ENCODE measurements at regions not wholly inside any gene's neighbourhood (a gene's known extent, or its start where the extent isn't known, plus 50 kb on each side); places are given as distances from the start of the nearest gene placed in this dataset.

GRCh38 chrY:7318122-7318521 lies 406.6 kb upstream of the AMELY start:
- H3F3A ChIP-seq (replicated peaks; ENCODE audit: low read depth): no peaks in the 10 kb centered on the region
- H3K79me2 ChIP-seq (replicated peaks; ENCODE audit: insufficient read depth): peaks cover 44% of the 10 kb centered on the region
- H3K4me2 ChIP-seq: no peak overlapping the region
- H3K27me3 ChIP-seq (ENCODE audit: insufficient read depth): no peaks in the 10 kb centered on the region
- no peaks in the 10 kb centered on the region for H4K20me1 ChIP-seq (replicated peaks; ENCODE audit: insufficient read depth)
- H2AFZ ChIP-seq: no peak overlapping the region
- ATAC-seq: no peak
- no peak overlapping the region for H3K27ac ChIP-seq (ENCODE audit: low read depth)
- DNase-seq (ENCODE audit: low spot score): no peak
- no peak overlapping the region for H3K4me3 Mint-ChIP-seq
- no peak overlapping the region for H3K27ac Mint-ChIP-seq
- peaks cover 15% of the 10 kb centered on the region for H3K4me1 ChIP-seq (ENCODE audit: insufficient read depth)
- no peaks in the 10 kb centered on the region for H3K9me3 Mint-ChIP-seq
- no peaks in the 10 kb centered on the region for H3K9me2 ChIP-seq (ENCODE audit: insufficient read depth)
- TF ChIP-seq CREB1 (CRISPR knock-in tag; IDR thresholded peaks at IDR 0.05; ENCODE audit: low read depth): no peak
- no peak for TF ChIP-seq ETS1 (IDR thresholded peaks at IDR 0.05)
- TF ChIP-seq JUNB (IDR thresholded peaks at IDR 0.05; ENCODE audit: unreplicated experiment): no peak
- no peak for TF ChIP-seq STAT1 (IDR thresholded peaks at IDR 0.05; ENCODE audit: unreplicated experiment)
- TF ChIP-seq ZNF114 (CRISPR knock-in tag; IDR thresholded peaks at IDR 0.05): no peak
- TF ChIP-seq CTCF (conservative IDR thresholded peaks at IDR 0.05; ENCODE audit: low read depth in 2 of 2): no peak
- no peak for TF ChIP-seq EZH2 (IDR thresholded peaks at IDR 0.05; ENCODE audit: low read depth, unreplicated experiment)
- no peak for TF ChIP-seq NANOG (IDR thresholded peaks at IDR 0.05; ENCODE audit: borderline replicate concordance)
- TF ChIP-seq POLR2AphosphoS5 (IDR thresholded peaks at IDR 0.05; ENCODE audit: low read depth): no peak
- TF ChIP-seq EZH2phosphoT487 (IDR thresholded peaks at IDR 0.05; ENCODE audit: unreplicated experiment): no peak
- TF ChIP-seq REST (IDR thresholded peaks at IDR 0.05; ENCODE audit: unreplicated experiment): no peak
- no peak for TF ChIP-seq ZNF462 (CRISPR knock-in tag; IDR thresholded peaks at IDR 0.05)
- no peak for TF ChIP-seq ZNF331 (CRISPR knock-in tag; IDR thresholded peaks at IDR 0.05; ENCODE audit: low read depth)
- H3K4me1 Mint-ChIP-seq: peaks cover 37% of the 10 kb centered on the region
- H3K36me3 Mint-ChIP-seq (ENCODE audit: low read depth): peaks cover 26% of the 10 kb centered on the region
- no peaks in the 10 kb centered on the region for H3K36me3 ChIP-seq (ENCODE audit: insufficient read depth)
- H3K4me3 ChIP-seq: no peak overlapping the region
- H3K27me3 Mint-ChIP-seq (ENCODE audit: insufficient read depth, low read depth, poor library complexity): no peaks in the 10 kb centered on the region

Data from GM23338 (cell line).